ENCODE measurements at regions not wholly inside any gene's neighbourhood (a gene's known extent, or its start where the extent isn't known, plus 50 kb on each side); places are given as distances from the start of the nearest gene placed in this dataset.

DNA sequence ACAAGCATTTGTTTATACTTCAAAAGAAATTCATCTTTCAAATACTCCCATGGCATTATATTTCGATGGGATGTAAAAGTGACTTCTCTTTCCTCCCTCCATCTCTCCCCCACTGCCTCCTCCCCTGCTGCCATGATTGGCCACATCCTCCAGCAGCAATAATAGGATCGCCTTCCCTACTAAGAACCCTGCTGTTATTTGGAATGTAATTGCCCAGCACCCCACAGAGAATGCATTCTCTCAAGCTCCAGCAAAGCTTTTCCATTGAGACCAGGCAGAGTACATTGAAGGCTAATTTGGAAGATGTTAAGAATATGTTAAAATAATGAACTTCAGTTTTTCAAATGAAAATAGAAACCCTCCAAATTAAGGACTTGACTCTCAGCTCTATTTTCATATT, 375.4 kb upstream of the ACVR2A start (continued):
- TF ChIP-seq, protein P1, sequence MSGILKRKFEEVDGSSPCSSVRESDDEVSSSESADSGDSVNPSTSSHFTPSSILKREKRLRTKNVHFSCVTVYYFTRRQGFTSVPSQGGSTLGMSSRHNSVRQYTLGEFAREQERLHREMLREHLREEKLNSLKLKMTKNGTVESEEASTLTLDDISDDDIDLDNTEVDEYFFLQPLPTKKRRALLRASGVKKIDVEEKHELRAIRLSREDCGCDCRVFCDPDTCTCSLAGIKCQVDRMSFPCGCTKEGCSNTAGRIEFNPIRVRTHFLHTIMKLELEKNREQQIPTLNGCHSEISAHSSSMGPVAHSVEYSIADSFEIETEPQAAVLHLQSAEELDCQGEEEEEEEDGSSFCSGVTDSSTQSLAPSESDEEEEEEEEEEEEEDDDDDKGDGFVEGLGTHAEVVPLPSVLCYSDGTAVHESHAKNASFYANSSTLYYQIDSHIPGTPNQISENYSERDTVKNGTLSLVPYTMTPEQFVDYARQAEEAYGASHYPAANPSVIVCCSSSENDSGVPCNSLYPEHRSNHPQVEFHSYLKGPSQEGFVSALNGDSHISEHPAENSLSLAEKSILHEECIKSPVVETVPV (CRISPR knock-in tag; IDR thresholded peaks at IDR 0.05), result no peak
- no peak for TF ChIP-seq GLIS3 (CRISPR knock-in tag; IDR thresholded peaks at IDR 0.05)

DNA sequence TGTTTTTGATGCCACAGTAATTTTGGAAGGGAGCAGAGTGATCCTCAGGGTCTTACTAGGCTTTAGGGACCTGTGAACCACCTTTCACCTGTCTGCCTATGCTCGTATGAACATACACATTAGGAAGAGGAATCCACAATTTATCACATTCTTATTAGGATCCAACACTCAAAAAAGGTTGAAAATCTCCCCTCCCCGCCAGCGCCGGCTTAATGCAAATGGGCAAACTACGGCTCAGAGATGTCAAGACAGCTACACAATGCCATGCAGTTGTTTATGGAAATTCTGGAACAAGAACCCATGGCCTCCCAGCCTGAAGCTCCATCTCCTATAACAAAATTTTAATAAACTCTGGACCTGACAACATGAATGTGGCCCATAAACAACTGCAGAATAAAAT, 375.9 kb upstream of the ACVR2A start:
- ATAC-seq, result no peak

DNA sequence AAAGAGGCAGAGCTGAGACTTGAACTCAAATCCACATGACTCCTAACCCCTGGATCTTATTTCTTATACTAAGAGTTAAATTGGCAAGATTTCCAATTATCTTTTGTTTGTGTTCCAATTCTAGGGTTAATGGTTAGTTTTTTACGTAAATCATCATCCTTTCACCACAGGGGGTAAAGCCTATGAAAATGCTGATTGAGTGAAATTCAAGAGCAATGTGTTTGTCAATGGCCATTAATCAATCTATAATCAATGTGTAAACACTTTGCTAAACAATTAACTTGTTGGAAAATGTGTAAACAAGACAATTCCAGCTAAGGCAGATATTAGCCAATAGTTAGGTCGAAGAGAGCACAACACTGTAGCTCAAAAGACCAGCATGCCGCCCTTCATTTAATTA, 376.5 kb upstream of the ACVR2A start:
- no peak for ATAC-seq
- no peak for TF ChIP-seq CSDC2 (CRISPR knock-in tag; IDR thresholded peaks at IDR 0.05)
- no peak for TF ChIP-seq RARB (CRISPR knock-in tag; IDR thresholded peaks at IDR 0.05)
- no peak for TF ChIP-seq ZNF70 (CRISPR knock-in tag; IDR thresholded peaks at IDR 0.05)
- no peak for TF ChIP-seq ZNF565 (CRISPR knock-in tag; conservative IDR thresholded peaks at IDR 0.05; ENCODE audit: low read depth)
- no peak for TF ChIP-seq TCF4 (CRISPR knock-in tag; IDR thresholded peaks at IDR 0.05; ENCODE audit: borderline replicate concordance)
- TF ChIP-seq, protein P2, sequence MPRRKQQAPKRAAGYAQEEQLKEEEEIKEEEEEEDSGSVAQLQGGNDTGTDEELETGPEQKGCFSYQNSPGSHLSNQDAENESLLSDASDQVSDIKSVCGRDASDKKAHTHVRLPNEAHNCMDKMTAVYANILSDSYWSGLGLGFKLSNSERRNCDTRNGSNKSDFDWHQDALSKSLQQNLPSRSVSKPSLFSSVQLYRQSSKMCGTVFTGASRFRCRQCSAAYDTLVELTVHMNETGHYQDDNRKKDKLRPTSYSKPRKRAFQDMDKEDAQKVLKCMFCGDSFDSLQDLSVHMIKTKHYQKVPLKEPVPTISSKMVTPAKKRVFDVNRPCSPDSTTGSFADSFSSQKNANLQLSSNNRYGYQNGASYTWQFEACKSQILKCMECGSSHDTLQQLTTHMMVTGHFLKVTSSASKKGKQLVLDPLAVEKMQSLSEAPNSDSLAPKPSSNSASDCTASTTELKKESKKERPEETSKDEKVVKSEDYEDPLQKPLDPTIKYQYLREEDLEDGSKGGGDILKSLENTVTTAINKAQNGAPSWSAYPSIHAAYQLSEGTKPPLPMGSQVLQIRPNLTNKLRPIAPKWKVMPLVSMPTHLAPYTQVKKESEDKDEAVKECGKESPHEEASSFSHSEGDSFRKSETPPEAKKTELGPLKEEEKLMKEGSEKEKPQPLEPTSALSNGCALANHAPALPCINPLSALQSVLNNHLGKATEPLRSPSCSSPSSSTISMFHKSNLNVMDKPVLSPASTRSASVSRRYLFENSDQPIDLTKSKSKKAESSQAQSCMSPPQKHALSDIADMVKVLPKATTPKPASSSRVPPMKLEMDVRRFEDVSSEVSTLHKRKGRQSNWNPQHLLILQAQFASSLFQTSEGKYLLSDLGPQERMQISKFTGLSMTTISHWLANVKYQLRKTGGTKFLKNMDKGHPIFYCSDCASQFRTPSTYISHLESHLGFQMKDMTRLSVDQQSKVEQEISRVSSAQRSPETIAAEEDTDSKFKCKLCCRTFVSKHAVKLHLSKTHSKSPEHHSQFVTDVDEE (CRISPR knock-in tag; IDR thresholded peaks at IDR 0.05), result no peak
- no peak for TF ChIP-seq TOX (CRISPR knock-in tag; IDR thresholded peaks at IDR 0.05; ENCODE audit: borderline replicate concordance)

More for the DNA sequence above, 375.9 kb upstream of the ACVR2A start:
- TF ChIP-seq BACH2 (CRISPR knock-in tag; IDR thresholded peaks at IDR 0.05; ENCODE audit: borderline replicate concordance) (no peak), ZNF70 (CRISPR knock-in tag; IDR thresholded peaks at IDR 0.05) (no peak), ZFP30 (CRISPR knock-in tag; IDR thresholded peaks at IDR 0.05) (no peak), CSDC2 (CRISPR knock-in tag; IDR thresholded peaks at IDR 0.05) (no peak)
- TF ChIP-seq, protein P2 (CRISPR knock-in tag; IDR thresholded peaks at IDR 0.05), result no peak
- TF ChIP-seq, protein P1 (CRISPR knock-in tag; IDR thresholded peaks at IDR 0.05), result no peak

DNA sequence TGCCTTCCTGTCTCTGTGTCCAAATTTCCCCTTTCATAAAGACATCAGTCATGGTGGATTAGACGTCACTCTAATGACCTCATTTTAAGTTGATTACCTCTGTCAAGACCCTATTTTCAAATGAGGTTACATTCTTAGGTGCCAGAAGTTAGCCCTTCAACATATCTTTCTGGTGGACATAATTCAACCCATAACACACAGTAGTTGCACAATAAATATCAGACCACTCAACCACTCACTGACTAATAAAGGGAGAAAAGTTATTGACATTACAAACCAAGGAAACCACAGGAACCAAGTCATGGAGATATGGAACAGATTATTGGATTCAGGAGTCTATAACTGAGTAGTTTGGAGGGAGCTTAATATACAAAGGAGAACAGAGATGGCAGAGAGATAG, 377.4 kb upstream of the ACVR2A start:
- no peak for ATAC-seq
- TF ChIP-seq ISL1 (CRISPR knock-in tag; IDR thresholded peaks at IDR 0.05) (no peak), BACH2 (CRISPR knock-in tag; IDR thresholded peaks at IDR 0.05; ENCODE audit: borderline replicate concordance) (no peak), SNAI2 (CRISPR knock-in tag; IDR thresholded peaks at IDR 0.05) (no peak), ZNF565 (CRISPR knock-in tag; conservative IDR thresholded peaks at IDR 0.05; ENCODE audit: low read depth) (no peak), ZFP30 (CRISPR knock-in tag; IDR thresholded peaks at IDR 0.05) (no peak), ESRRG (CRISPR knock-in tag; IDR thresholded peaks at IDR 0.05) (no peak), PPARA (CRISPR knock-in tag; IDR thresholded peaks at IDR 0.05; ENCODE audit: borderline replicate concordance) (no peak), ZFP3 (CRISPR knock-in tag; IDR thresholded peaks at IDR 0.05) (no peak), TCF4 (CRISPR knock-in tag; IDR thresholded peaks at IDR 0.05; ENCODE audit: borderline replicate concordance) (no peak), RARB (CRISPR knock-in tag; IDR thresholded peaks at IDR 0.05) (no peak), GLIS3 (CRISPR knock-in tag; IDR thresholded peaks at IDR 0.05) (no peak)
- TF ChIP-seq, protein P3, sequence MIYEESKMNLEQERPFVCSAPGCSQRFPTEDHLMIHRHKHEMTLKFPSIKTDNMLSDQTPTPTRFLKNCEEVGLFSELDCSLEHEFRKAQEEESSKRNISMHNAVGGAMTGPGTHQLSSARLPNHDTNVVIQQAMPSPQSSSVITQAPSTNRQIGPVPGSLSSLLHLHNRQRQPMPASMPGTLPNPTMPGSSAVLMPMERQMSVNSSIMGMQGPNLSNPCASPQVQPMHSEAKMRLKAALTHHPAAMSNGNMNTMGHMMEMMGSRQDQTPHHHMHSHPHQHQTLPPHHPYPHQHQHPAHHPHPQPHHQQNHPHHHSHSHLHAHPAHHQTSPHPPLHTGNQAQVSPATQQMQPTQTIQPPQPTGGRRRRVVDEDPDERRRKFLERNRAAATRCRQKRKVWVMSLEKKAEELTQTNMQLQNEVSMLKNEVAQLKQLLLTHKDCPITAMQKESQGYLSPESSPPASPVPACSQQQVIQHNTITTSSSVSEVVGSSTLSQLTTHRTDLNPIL (CRISPR knock-in tag; IDR thresholded peaks at IDR 0.05; ENCODE audit: low read depth), result no peak
